ENCODE measurements at regions not wholly inside any gene's neighbourhood (a gene's known extent, or its start where the extent isn't known, plus 50 kb on each side); places are given as distances from the start of the nearest gene placed in this dataset.

GRCh38 chr14:75373133-75373532 is 54.7 kb upstream of the JDP2 start:
- TF ChIP-seq CTCF (IDR thresholded peaks at IDR 0.05), result no peak
- TF ChIP-seq POLR2A (IDR thresholded peaks at IDR 0.05), result no peak
